ENCODE measurements at regions not wholly inside any gene's neighbourhood (a gene's known extent, or its start where the extent isn't known, plus 50 kb on each side); places are given as distances from the start of the nearest gene placed in this dataset.
"Not testable (repeated sequence)": the region's sequence is repeated elsewhere in the genome, so short reads cannot be mapped to it uniquely, and the experiment has no call there.

DNA sequence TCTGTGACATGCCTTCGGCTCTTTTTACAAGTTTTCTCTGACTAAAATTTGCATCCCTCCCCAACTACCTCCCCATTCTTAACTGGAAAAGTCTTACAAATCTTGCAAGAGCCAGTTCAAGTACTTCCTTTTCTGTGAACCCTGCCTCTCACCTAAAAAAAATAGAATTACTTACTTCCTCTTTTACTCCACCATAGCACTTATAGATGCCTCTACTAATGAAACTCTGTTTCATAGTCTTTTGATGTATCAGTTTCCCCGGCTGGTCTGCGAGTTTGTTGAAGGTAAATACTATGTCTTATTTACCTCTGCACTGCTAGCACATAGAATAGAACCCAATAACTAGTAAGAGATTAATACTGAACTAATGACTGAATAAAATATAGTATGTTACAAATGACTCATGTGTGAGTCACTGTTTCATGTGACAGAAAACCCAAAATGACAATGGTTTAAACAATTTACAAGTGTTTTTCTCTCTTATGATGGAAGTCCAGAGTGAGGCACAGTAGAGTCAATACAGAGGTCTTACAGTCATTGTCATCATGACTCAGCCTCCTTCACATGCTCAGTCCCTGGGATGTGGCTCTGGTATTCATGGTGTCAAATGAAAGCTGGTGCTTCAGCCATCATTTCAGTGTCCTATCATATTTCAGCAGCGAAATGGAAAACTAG lies 393.5 kb downstream of the RSL24D1 start (continued):
- TF ChIP-seq RARB (CRISPR knock-in tag; IDR thresholded peaks at IDR 0.05) = no peak
- TF ChIP-seq BACH2 (CRISPR knock-in tag; IDR thresholded peaks at IDR 0.05; ENCODE audit: borderline replicate concordance) = no peak
- no peak for TF ChIP-seq ISL1 (CRISPR knock-in tag; IDR thresholded peaks at IDR 0.05)
- no peak for TF ChIP-seq ZFP30 (CRISPR knock-in tag; IDR thresholded peaks at IDR 0.05)
- no peak for TF ChIP-seq GLIS3 (CRISPR knock-in tag; IDR thresholded peaks at IDR 0.05)

GRCh38 chr15:54792526-54792925 lies 404.2 kb downstream of the RSL24D1 start:
- ATAC-seq = no peak
- TF ChIP-seq ARNTL (CRISPR knock-in tag; IDR thresholded peaks at IDR 0.05; ENCODE audit: borderline replicate concordance, low read depth) (no peak), CSDC2 (CRISPR knock-in tag; IDR thresholded peaks at IDR 0.05) (no peak), OSR1 (CRISPR knock-in tag; IDR thresholded peaks at IDR 0.05) (no peak), TCF4 (CRISPR knock-in tag; IDR thresholded peaks at IDR 0.05; ENCODE audit: borderline replicate concordance) (no peak), BACH2 (CRISPR knock-in tag; IDR thresholded peaks at IDR 0.05; ENCODE audit: borderline replicate concordance) (no peak), ESRRG (CRISPR knock-in tag; IDR thresholded peaks at IDR 0.05) (no peak), ZFP3 (CRISPR knock-in tag; IDR thresholded peaks at IDR 0.05) (no peak), PPARA (CRISPR knock-in tag; IDR thresholded peaks at IDR 0.05; ENCODE audit: borderline replicate concordance) (no peak), ZNF8 (CRISPR knock-in tag; IDR thresholded peaks at IDR 0.05) (no peak)

GRCh38 chr15:54790693-54791092 lies 406.0 kb downstream of the RSL24D1 start:
- no peak for TF ChIP-seq ESRRG (CRISPR knock-in tag; IDR thresholded peaks at IDR 0.05)
- no peak for TF ChIP-seq TSHZ2 (CRISPR knock-in tag; IDR thresholded peaks at IDR 0.05)
- no peak for TF ChIP-seq ISL1 (CRISPR knock-in tag; IDR thresholded peaks at IDR 0.05)
- TF ChIP-seq ARNTL (CRISPR knock-in tag; IDR thresholded peaks at IDR 0.05; ENCODE audit: borderline replicate concordance, low read depth) = no peak
- no peak for TF ChIP-seq BACH2 (CRISPR knock-in tag; IDR thresholded peaks at IDR 0.05; ENCODE audit: borderline replicate concordance)
- TF ChIP-seq GLIS3 (CRISPR knock-in tag; IDR thresholded peaks at IDR 0.05) = no peak
- no peak for TF ChIP-seq TCF4 (CRISPR knock-in tag; IDR thresholded peaks at IDR 0.05; ENCODE audit: borderline replicate concordance)
- TF ChIP-seq CREB5 (CRISPR knock-in tag; IDR thresholded peaks at IDR 0.05; ENCODE audit: low read depth) = no peak
- no peak for TF ChIP-seq CSDC2 (CRISPR knock-in tag; IDR thresholded peaks at IDR 0.05)
- TF ChIP-seq TOX (CRISPR knock-in tag; IDR thresholded peaks at IDR 0.05; ENCODE audit: borderline replicate concordance) = no peak
- TF ChIP-seq ZC3H10 (CRISPR knock-in tag; IDR thresholded peaks at IDR 0.05) = no peak
- TF ChIP-seq RARB (CRISPR knock-in tag; IDR thresholded peaks at IDR 0.05) = no peak
- no peak for TF ChIP-seq ZNF8 (CRISPR knock-in tag; IDR thresholded peaks at IDR 0.05)
- no peak for TF ChIP-seq ZFP30 (CRISPR knock-in tag; IDR thresholded peaks at IDR 0.05)
- TF ChIP-seq ZNF565 (CRISPR knock-in tag; conservative IDR thresholded peaks at IDR 0.05; ENCODE audit: low read depth) = no peak
- no peak for TF ChIP-seq PPARA (CRISPR knock-in tag; IDR thresholded peaks at IDR 0.05; ENCODE audit: borderline replicate concordance)
- TF ChIP-seq OSR1 (CRISPR knock-in tag; IDR thresholded peaks at IDR 0.05) = no peak
- TF ChIP-seq ZFP3 (CRISPR knock-in tag; IDR thresholded peaks at IDR 0.05) = no peak
- ATAC-seq = no peak

DNA sequence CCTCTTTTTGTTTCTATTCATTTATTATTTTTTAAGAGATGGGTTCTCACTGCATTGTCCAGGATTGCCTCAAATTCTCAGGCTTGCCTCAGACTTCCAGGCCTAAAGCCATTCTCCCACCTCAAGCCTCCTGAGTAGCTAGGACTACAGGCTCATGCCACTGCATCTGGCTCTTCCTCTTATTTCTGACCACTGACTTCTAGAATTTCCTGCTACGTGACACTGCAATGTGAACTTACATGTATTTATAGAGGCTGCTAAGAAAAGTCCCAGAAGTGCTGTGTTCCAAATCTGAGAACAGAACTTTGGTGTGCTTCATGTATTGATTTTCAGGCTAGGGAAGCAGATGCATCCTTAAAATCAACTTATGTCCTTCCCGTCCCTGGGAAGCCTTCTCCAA lies 407.4 kb downstream of the RSL24D1 start:
- ATAC-seq = no peak
- no peak for TF ChIP-seq CSDC2 (CRISPR knock-in tag; IDR thresholded peaks at IDR 0.05)
- TF ChIP-seq ISL1 (CRISPR knock-in tag; IDR thresholded peaks at IDR 0.05) = no peak
- no peak for TF ChIP-seq ZNF70 (CRISPR knock-in tag; IDR thresholded peaks at IDR 0.05)
- TF ChIP-seq, protein P1, sequence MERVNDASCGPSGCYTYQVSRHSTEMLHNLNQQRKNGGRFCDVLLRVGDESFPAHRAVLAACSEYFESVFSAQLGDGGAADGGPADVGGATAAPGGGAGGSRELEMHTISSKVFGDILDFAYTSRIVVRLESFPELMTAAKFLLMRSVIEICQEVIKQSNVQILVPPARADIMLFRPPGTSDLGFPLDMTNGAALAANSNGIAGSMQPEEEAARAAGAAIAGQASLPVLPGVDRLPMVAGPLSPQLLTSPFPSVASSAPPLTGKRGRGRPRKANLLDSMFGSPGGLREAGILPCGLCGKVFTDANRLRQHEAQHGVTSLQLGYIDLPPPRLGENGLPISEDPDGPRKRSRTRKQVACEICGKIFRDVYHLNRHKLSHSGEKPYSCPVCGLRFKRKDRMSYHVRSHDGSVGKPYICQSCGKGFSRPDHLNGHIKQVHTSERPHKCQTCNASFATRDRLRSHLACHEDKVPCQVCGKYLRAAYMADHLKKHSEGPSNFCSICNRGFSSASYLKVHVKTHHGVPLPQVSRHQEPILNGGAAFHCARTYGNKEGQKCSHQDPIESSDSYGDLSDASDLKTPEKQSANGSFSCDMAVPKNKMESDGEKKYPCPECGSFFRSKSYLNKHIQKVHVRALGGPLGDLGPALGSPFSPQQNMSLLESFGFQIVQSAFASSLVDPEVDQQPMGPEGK (CRISPR knock-in tag; IDR thresholded peaks at IDR 0.05; ENCODE audit: borderline replicate concordance) = no peak
- no peak for TF ChIP-seq ESRRG (CRISPR knock-in tag; IDR thresholded peaks at IDR 0.05)
- TF ChIP-seq GLIS3 (CRISPR knock-in tag; IDR thresholded peaks at IDR 0.05) = no peak
- no peak for TF ChIP-seq SNAI2 (CRISPR knock-in tag; IDR thresholded peaks at IDR 0.05)
- no peak for TF ChIP-seq ZNF565 (CRISPR knock-in tag; conservative IDR thresholded peaks at IDR 0.05; ENCODE audit: low read depth)
- TF ChIP-seq ZC3H10 (CRISPR knock-in tag; IDR thresholded peaks at IDR 0.05) = no peak

GRCh38 chr15:54781220-54781619 lies 415.5 kb downstream of the RSL24D1 start:
- ATAC-seq = not testable (repeated sequence)

Data from SK-N-SH treated with all-trans-retinoic acid at 6 μM for 48 hours (cell line).